Ascending aorta (tissue), 2 donors: ENCODE measurements at regions not wholly inside any gene's neighbourhood (a gene's known extent, or its start where the extent isn't known, plus 50 kb on each side); places are given as distances from the start of the nearest gene placed in this dataset.
"Not testable (repeated sequence)": the region's sequence is repeated elsewhere in the genome, so short reads cannot be mapped to it uniquely, and the experiment has no call there.

Source experiments
- DNase-seq, 2 donors: peaks; one replicate each; pipeline ENCODE4 v3.0.0-alpha.2; 2019; ENCODE audit warnings: low spot score in 2 of 2
- H3K27ac ChIP-seq, 2 donors: fragments of 200-600 bp; sonication (generic); one replicate each; pipeline ENCODE4 v1.5.1; 2016 to 2017; ENCODE audit warnings: mild to moderate bottlenecking in 1 of 2
- H3K27me3 ChIP-seq: fragments of 200-600 bp; sonication (generic); one replicate; pipeline ENCODE4 v1.5.1; 2017
- H3K36me3 ChIP-seq, 2 donors: fragments of 200-600 bp; sonication (generic); one replicate each; pipeline ENCODE4 v1.5.1; 2016
- H3K4me1 ChIP-seq, 2 donors: fragments of 200-600 bp; sonication (generic); one replicate each; pipeline ENCODE4 v1.5.1; 2016 to 2017; ENCODE audit warnings: mild to moderate bottlenecking in 1 of 2
- H3K4me3 ChIP-seq, 2 donors: fragments of 200-600 bp; sonication (generic); one replicate each; pipeline ENCODE4 v1.5.1; 2016 to 2017; ENCODE audit warnings: mild to moderate bottlenecking in 1 of 2
- H3K9me3 ChIP-seq, 2 donors: fragments of 200-600 bp; sonication (generic); one replicate each; pipeline ENCODE4 v1.5.1; 2016
- CTCF ChIP-seq, 3 experiments: fragments of 200-600 bp in 2 of 3; fragments of 450-650 bp in 1 of 3; sonication (generic) in 2 of 3; IDR thresholded peaks; one replicate each; pipeline ENCODE4 v1.5.1; 2016 to 2019; ENCODE audit warnings: antibody characterized with exemption in 3 of 3, mild to moderate bottlenecking in 1 of 3, moderate library complexity in 1 of 3
- intact Hi-C: fragments of 100-400 bp; cut with DNase I; formaldehyde crosslinking; loops from one replicate; pipeline ENCODE4 v1.15.1; 2023

GRCh38 chr2:64812285-64812684, 158.6 kb upstream of the SERTAD2 start:
- H3K36me3 ChIP-seq: no peaks in the 10 kb centered on the region
- H3K4me3 ChIP-seq: no peak overlapping the region
- TF ChIP-seq CTCF (IDR thresholded peaks at IDR 0.05): no peak
- no peaks in the 10 kb centered on the region for H3K4me1 ChIP-seq
- no peaks in the 10 kb centered on the region for H3K27me3 ChIP-seq
- no peak overlapping the region for H3K27ac ChIP-seq
- DNase-seq: no peak
- H3K9me3 ChIP-seq: no peaks in the 10 kb centered on the region
- intact Hi-C loops: no loop called here

GRCh38 chr2:64814007-64814406, 160.3 kb upstream of the SERTAD2 start:
- intact Hi-C loops: no loop called here
- H3K4me1 ChIP-seq: no peaks in the 10 kb centered on the region
- no peak for DNase-seq
- H3K36me3 ChIP-seq: no peaks in the 10 kb centered on the region
- no peak overlapping the region for H3K4me3 ChIP-seq
- H3K9me3 ChIP-seq: no peaks in the 10 kb centered on the region
- no peaks in the 10 kb centered on the region for H3K27me3 ChIP-seq
- H3K27ac ChIP-seq: no peak overlapping the region
- no peak for TF ChIP-seq CTCF (IDR thresholded peaks at IDR 0.05)

GRCh38 chr2:64816526-64816925, 162.8 kb upstream of the SERTAD2 start:
- H3K4me3 ChIP-seq, H3K9me3 ChIP-seq, DNase-seq, intact Hi-C loops, H3K27ac ChIP-seq, H3K27me3 ChIP-seq, H3K36me3 ChIP-seq, H3K4me1 ChIP-seq: not testable (repeated sequence)

- Histone ChIP-seq H3K4me3 (no peak overlapping the region), H3K9me3 (no peaks in the 10 kb centered on the region), H3K27ac (no peak overlapping the region), H3K27me3 (no peaks in the 10 kb centered on the region), H3K4me1 (no peaks in the 10 kb centered on the region), H3K36me3 (no peaks in the 10 kb centered on the region)
- no peak for TF ChIP-seq CTCF (IDR thresholded peaks at IDR 0.05)
- intact Hi-C loops: no loop called here
- no peak for DNase-seq
Measured at GRCh38 chr2:64817453-64817852, 163.7 kb upstream of the SERTAD2 start.

- intact Hi-C loops: no loop called here
- H3K27me3 ChIP-seq: no peaks in the 10 kb centered on the region
- H3K4me1 ChIP-seq: no peaks in the 10 kb centered on the region
- no peaks in the 10 kb centered on the region for H3K9me3 ChIP-seq
- H3K27ac ChIP-seq: no peak overlapping the region
- no peaks in the 10 kb centered on the region for H3K36me3 ChIP-seq
- no peak for TF ChIP-seq CTCF (IDR thresholded peaks at IDR 0.05)
- peak in 1 of 2 donors; percentile 12 for DNase-seq
- no peak overlapping the region for H3K4me3 ChIP-seq
Measured at GRCh38 chr2:64818664-64819060, 164.9 kb upstream of the SERTAD2 start.

- Histone ChIP-seq H3K27me3 (no peaks in the 10 kb centered on the region), H3K4me1 (no peaks in the 10 kb centered on the region), H3K27ac (no peak overlapping the region), H3K4me3 (no peak overlapping the region), H3K9me3 (no peaks in the 10 kb centered on the region), H3K36me3 (no peaks in the 10 kb centered on the region)
- no peak for DNase-seq
- intact Hi-C loops: no loop called here
- no peak for TF ChIP-seq CTCF (IDR thresholded peaks at IDR 0.05)
Measured at GRCh38 chr2:64819361-64819760, 165.6 kb upstream of the SERTAD2 start.
